ENCODE measurements at regions not wholly inside any gene's neighbourhood (a gene's known extent, or its start where the extent isn't known, plus 50 kb on each side); places are given as distances from the start of the nearest gene placed in this dataset.

- TF ChIP-seq CTCF (IDR thresholded peaks at IDR 0.05) = no peak
- TF ChIP-seq EZH2phosphoT487 (IDR thresholded peaks at IDR 0.05) = no peak
- no peak for TF ChIP-seq EZH2 (IDR thresholded peaks at IDR 0.05)
These were observed 62.5 kb downstream of the XCL1 start for GRCh38 chr1:168638884-168639283.
